CD4-positive, alpha-beta T cell (primary cell): ENCODE measurements at regions not wholly inside any gene's neighbourhood (a gene's known extent, or its start where the extent isn't known, plus 50 kb on each side); places are given as distances from the start of the nearest gene placed in this dataset.

ENCODE experiments used
- ATAC-seq: fragments of 200-7000 bp; cut with Tn5 transposase; one replicate; pipeline ENCODE4 v1.10.0; 2022; ENCODE audit warnings: mild to moderate bottlenecking; ENCODE audit not compliant: poor library complexity
- CTCF ChIA-PET: fragments of 350-600 bp; sonication (Branson Sonifier 250); formaldehyde crosslinking; loops from one replicate; lab custom pipeline; 2021; ENCODE audit warnings: antibody characterized with exemption, inconsistent platforms; lab: Charles Lee
- POLR2A ChIA-PET: fragments of 350-600 bp; sonication (Branson Sonifier 250); formaldehyde crosslinking; loops from one replicate; lab custom pipeline; 2021; ENCODE audit warnings: antibody characterized with exemption, inconsistent platforms; lab: Charles Lee
- DNase-seq, 14 experiments: peaks; one replicate each; pipeline ENCODE4 v3.0.0-alpha.2; 2013 to 2020; ENCODE audit warnings: mixed read lengths in 2 of 14
- H3K27ac ChIP-seq, 2 donors: one replicate each; pipeline versions ENCODE4 v1.5.1 to v1.7.0; 2013; ENCODE audit warnings: low read length in 2 of 2, low read depth in 1 of 2, mild to moderate bottlenecking in 1 of 2
- H3K27me3 ChIP-seq, 2 experiments: 1 replicate in 1 of 2; 2 replicates in 1 of 2; pipeline versions ENCODE4 v1.6.1 to v1.7.0; 2013; ENCODE audit warnings: low read length in 2 of 2, control low read depth in 1 of 2, mild to moderate bottlenecking in 1 of 2, moderate library complexity in 1 of 2; ENCODE audit not compliant: insufficient read depth in 2 of 2, control insufficient read depth in 1 of 2
- H3K36me3 ChIP-seq: one replicate; pipeline ENCODE4 v1.6.1; 2013; ENCODE audit warnings: low read length, control low read depth; ENCODE audit not compliant: insufficient read depth
- H3K4me1 ChIP-seq: one replicate; pipeline ENCODE4 v1.6.1; 2013; ENCODE audit warnings: low read length, control low read depth; ENCODE audit not compliant: insufficient read depth
- H3K4me3 ChIP-seq: one replicate; pipeline ENCODE4 v1.5.1; 2013; ENCODE audit warnings: mild to moderate bottlenecking, low read length, moderate library complexity
- H3K9me3 ChIP-seq, 2 experiments: 1 replicate in 1 of 2; 2 replicates in 1 of 2; pipeline versions ENCODE4 v1.6.1 to v1.7.0; 2013; ENCODE audit warnings: low read length in 2 of 2, mild to moderate bottlenecking in 2 of 2, control low read depth in 1 of 2, moderate library complexity in 1 of 2; ENCODE audit not compliant: control insufficient read depth in 1 of 2, insufficient read depth in 1 of 2
- H3K27ac Mint-ChIP-seq: one replicate; pipeline ENCODE4 v1.8.0; 2020; ENCODE audit warnings: mixed read lengths
- H3K27me3 Mint-ChIP-seq: one replicate; pipeline ENCODE4 v1.8.0; 2021; ENCODE audit warnings: mixed read lengths
- H3K36me3 Mint-ChIP-seq: one replicate; pipeline ENCODE4 v1.8.0; 2021; ENCODE audit warnings: low read depth, mixed read lengths
- H3K4me1 Mint-ChIP-seq: one replicate; pipeline ENCODE4 v1.8.0; 2021; ENCODE audit warnings: low read depth, mixed read lengths
- H3K4me3 Mint-ChIP-seq: one replicate; pipeline ENCODE4 v1.8.0; 2020; ENCODE audit warnings: mild to moderate bottlenecking, mixed read lengths
- H3K9me3 Mint-ChIP-seq: one replicate; pipeline ENCODE4 v1.8.0; 2020; ENCODE audit warnings: mixed read lengths
- CTCF ChIP-seq: fragments of 200-600 bp; IDR thresholded peaks from one replicate; pipeline ENCODE4 v1.8.0; 2022; ENCODE audit warnings: antibody characterized with exemption, mild to moderate bottlenecking
- intact Hi-C, 2 experiments: fragments of 100-400 bp; cut with DNase I in 1 of 2; cut with micrococcal nuclease in 1 of 2; formaldehyde crosslinking; loops; one replicate each; pipeline versions ENCODE4 v1.15.1 to v1.9.0; 2023 to 2025; cut with DNase I, micrococcal nuclease

GRCh38 chr21:15494481-15494880 lies 235.3 kb upstream of the USP25 start:
- Mint-ChIP-seq H3K4me1 (no peaks in the 10 kb centered on the region), H3K4me3 (no peak overlapping the region), H3K9me3 (no peaks in the 10 kb centered on the region), H3K27ac (no peak overlapping the region), H3K36me3 (no peaks in the 10 kb centered on the region), H3K27me3 (no peaks in the 10 kb centered on the region)
- Histone ChIP-seq H3K9me3 (no peaks in the 10 kb centered on the region), H3K27ac (no peak overlapping the region), H3K4me3 (no peak overlapping the region), H3K27me3 (no peaks in the 10 kb centered on the region), H3K36me3 (no peaks in the 10 kb centered on the region), H3K4me1 (no peaks in the 10 kb centered on the region)
- POLR2A ChIA-PET: no interaction called here
- intact Hi-C loops: no loop called here
- CTCF ChIA-PET: no interaction called here
- ATAC-seq (no peak), DNase-seq (no peak)
- no peak for TF ChIP-seq CTCF

GRCh38 chr21:15495965-15496364 lies 233.8 kb upstream of the USP25 start:
- no peak for TF ChIP-seq CTCF
- CTCF ChIA-PET: no interaction called here

GRCh38 chr21:15496911-15497310 lies 232.9 kb upstream of the USP25 start:
- no peaks in the 10 kb centered on the region for H3K9me3 Mint-ChIP-seq
- H3K27me3 Mint-ChIP-seq: no peaks in the 10 kb centered on the region
- intact Hi-C loops: no loop called here
- H3K36me3 Mint-ChIP-seq: no peaks in the 10 kb centered on the region
- no peak overlapping the region for H3K27ac ChIP-seq
- H3K27ac Mint-ChIP-seq: no peak overlapping the region
- no peaks in the 10 kb centered on the region for H3K4me1 Mint-ChIP-seq
- ATAC-seq: no peak
- no peak overlapping the region for H3K4me3 ChIP-seq
- H3K4me3 Mint-ChIP-seq: no peak overlapping the region
- DNase-seq: no peak
- TF ChIP-seq CTCF: no peak
- CTCF ChIA-PET: no interaction called here
- no peaks in the 10 kb centered on the region for H3K27me3 ChIP-seq
- H3K4me1 ChIP-seq: no peaks in the 10 kb centered on the region
- H3K9me3 ChIP-seq: no peaks in the 10 kb centered on the region
- no peaks in the 10 kb centered on the region for H3K36me3 ChIP-seq
- POLR2A ChIA-PET: no interaction called here

More at GRCh38 chr21:15495965-15496364, 233.8 kb upstream of the USP25 start:
- DNase-seq (no peak), ATAC-seq (no peak)
- Mint-ChIP-seq H3K4me3 (no peak overlapping the region), H3K9me3 (no peaks in the 10 kb centered on the region), H3K27ac (no peak overlapping the region), H3K36me3 (no peaks in the 10 kb centered on the region), H3K4me1 (no peaks in the 10 kb centered on the region), H3K27me3 (no peaks in the 10 kb centered on the region)
- Histone ChIP-seq H3K4me3 (no peak overlapping the region), H3K9me3 (no peaks in the 10 kb centered on the region), H3K27me3 (no peaks in the 10 kb centered on the region), H3K4me1 (no peaks in the 10 kb centered on the region), H3K27ac (no peak overlapping the region), H3K36me3 (no peaks in the 10 kb centered on the region)
- POLR2A ChIA-PET: interaction anchor here (0.8 kb wide), 1 partner anchor 431 kb away, joined by 3 read pairs; the partner anchor contains the start of gene NRIP1
- intact Hi-C loops: no loop called here
